ENCODE measurements at regions not wholly inside any gene's neighbourhood (a gene's known extent, or its start where the extent isn't known, plus 50 kb on each side); places are given as distances from the start of the nearest gene placed in this dataset.

GRCh38 chr17:64785011-64785421, 122.9 kb upstream of the SMURF2 start:
- Histone ChIP-seq H3K27me3 (ENCODE audit: insufficient read depth, low read length) (no peaks in the 10 kb centered on the region), H3K79me2 (ENCODE audit: control insufficient read depth, insufficient read depth, low read length, poor library complexity) (peaks cover 7% of the 10 kb centered on the region), H2BK12ac (ENCODE audit: low read length) (no peak overlapping the region), H2AK5ac (ENCODE audit: low read length) (no peak overlapping the region), H3K4me3 (ENCODE audit: low read depth, low read length) (no peak overlapping the region), H3K14ac (ENCODE audit: low read length) (no peak overlapping the region), H3K9ac (ENCODE audit: low read length) (no peak overlapping the region), H3K79me1 (ENCODE audit: low read length) (peaks cover 19% of the 10 kb centered on the region), H3K4me1 (ENCODE audit: control insufficient read depth in 1 of 2, insufficient read depth in 2 of 2, low read length in 2 of 2) (peaks cover 14 to 16% of the 10 kb centered on the region in 2 experiments), H3K36me3 (ENCODE audit: control insufficient read depth in 1 of 2, insufficient read depth in 2 of 2, low read length in 2 of 2) (peaks cover 15 to 16% of the 10 kb centered on the region in 2 experiments), H3K18ac (ENCODE audit: low read length) (no peak overlapping the region), H3K9me3 (ENCODE audit: insufficient read depth, low read depth, low read length) (no peaks in the 10 kb centered on the region), H2BK120ac (ENCODE audit: insufficient read depth, low read length, poor library complexity) (no peak overlapping the region), H3K27ac (ENCODE audit: low read depth, low read length) (no peak overlapping the region), H3K4ac (ENCODE audit: low read depth, low read length) (no peak overlapping the region), H3K23ac (ENCODE audit: low read length) (no peak overlapping the region), H2BK5ac (ENCODE audit: low read depth, low read length, poor library complexity) (no peak overlapping the region), H4K12ac (ENCODE audit: low read depth, low read length) (no peak overlapping the region), H2AFZ (ENCODE audit: insufficient read depth, low read length, poor library complexity) (no peak overlapping the region), H3K4me2 (ENCODE audit: low read length) (no peak overlapping the region), H4K8ac (ENCODE audit: low read depth, low read length) (no peak overlapping the region), H4K91ac (ENCODE audit: low read depth, low read length) (no peak overlapping the region)
- no CpG with 5 or more reads among the region's 10 CpGs for whole genome bisulfite sequencing (ENCODE audit: extremely low coverage, insufficient coverage, insufficient read length)
- DNase-seq: no peak

DNA sequence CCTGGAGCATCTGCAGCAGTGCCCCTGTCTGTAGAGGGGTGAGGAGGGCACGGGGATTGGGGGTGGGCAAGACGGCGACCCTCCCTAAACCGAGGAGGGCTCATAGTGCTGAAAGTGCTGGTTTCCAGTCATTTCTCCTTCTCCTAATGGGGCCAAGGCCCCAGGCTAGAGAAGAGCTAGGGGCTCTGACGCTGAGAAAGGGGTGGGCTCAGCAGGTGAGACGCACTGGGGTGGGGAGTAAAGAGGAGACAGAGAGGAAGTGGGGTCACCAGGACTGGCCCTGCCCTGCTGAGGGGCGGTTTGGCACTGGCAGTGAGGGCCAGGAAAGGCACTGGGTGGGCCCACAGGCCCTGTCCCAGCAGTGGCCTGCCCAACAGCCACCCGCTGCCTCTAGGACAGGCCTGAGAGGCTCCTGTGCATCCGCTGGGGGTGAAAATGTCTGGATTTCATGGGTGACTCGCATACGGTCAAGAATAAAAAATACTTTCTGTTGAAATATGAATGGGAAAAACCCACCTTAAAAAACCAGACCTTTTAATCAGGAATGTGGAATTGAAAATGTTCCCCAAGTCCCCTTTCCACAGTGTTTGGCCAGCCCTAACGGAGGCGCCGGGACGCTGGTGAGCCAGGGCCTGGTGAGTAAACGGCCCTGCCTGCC, 122.4 kb upstream of the SMURF2 start:
- H3K79me2 ChIP-seq (ENCODE audit: control insufficient read depth, insufficient read depth, low read length, poor library complexity): peaks cover 9% of the 10 kb centered on the region
- no peak overlapping the region for H3K14ac ChIP-seq (ENCODE audit: low read length)
- H3K4ac ChIP-seq (ENCODE audit: low read depth, low read length): no peak overlapping the region
- peaks cover 18 to 20% of the 10 kb centered on the region in 2 experiments for H3K4me1 ChIP-seq (ENCODE audit: control insufficient read depth in 1 of 2, insufficient read depth in 2 of 2, low read length in 2 of 2)
- H2AFZ ChIP-seq (ENCODE audit: insufficient read depth, low read length, poor library complexity): no peak overlapping the region
- no peak overlapping the region for H2BK120ac ChIP-seq (ENCODE audit: insufficient read depth, low read length, poor library complexity)
- H3K23ac ChIP-seq (ENCODE audit: low read length): no peak overlapping the region
- no peak overlapping the region for H3K4me3 ChIP-seq (ENCODE audit: low read depth, low read length)
- H4K12ac ChIP-seq (ENCODE audit: low read depth, low read length): no peak overlapping the region
- H2BK12ac ChIP-seq (ENCODE audit: low read length): no peak overlapping the region
- no peak overlapping the region for H3K18ac ChIP-seq (ENCODE audit: low read length)
- H3K36me3 ChIP-seq (ENCODE audit: control insufficient read depth in 1 of 2, insufficient read depth in 2 of 2, low read length in 2 of 2): peaks cover 15 to 16% of the 10 kb centered on the region in 2 experiments
- DNase-seq: no peak
- no peak overlapping the region for H4K91ac ChIP-seq (ENCODE audit: low read depth, low read length)
- H4K8ac ChIP-seq (ENCODE audit: low read depth, low read length): no peak overlapping the region
- no peak overlapping the region for H3K27ac ChIP-seq (ENCODE audit: low read depth, low read length)
- peaks cover 23% of the 10 kb centered on the region for H3K79me1 ChIP-seq (ENCODE audit: low read length)
- no peak overlapping the region for H2AK5ac ChIP-seq (ENCODE audit: low read length)
- H3K9me3 ChIP-seq (ENCODE audit: insufficient read depth, low read depth, low read length): no peaks in the 10 kb centered on the region
- no CpG with 5 or more reads among the region's 16 CpGs for WGBS (ENCODE audit: extremely low coverage, insufficient coverage, insufficient read length)
- H3K27me3 ChIP-seq (ENCODE audit: insufficient read depth, low read length): no peaks in the 10 kb centered on the region
- no peak overlapping the region for H3K4me2 ChIP-seq (ENCODE audit: low read length)
- H2BK5ac ChIP-seq (ENCODE audit: low read depth, low read length, poor library complexity): no peak overlapping the region
- no peak overlapping the region for H3K9ac ChIP-seq (ENCODE audit: low read length)

DNA sequence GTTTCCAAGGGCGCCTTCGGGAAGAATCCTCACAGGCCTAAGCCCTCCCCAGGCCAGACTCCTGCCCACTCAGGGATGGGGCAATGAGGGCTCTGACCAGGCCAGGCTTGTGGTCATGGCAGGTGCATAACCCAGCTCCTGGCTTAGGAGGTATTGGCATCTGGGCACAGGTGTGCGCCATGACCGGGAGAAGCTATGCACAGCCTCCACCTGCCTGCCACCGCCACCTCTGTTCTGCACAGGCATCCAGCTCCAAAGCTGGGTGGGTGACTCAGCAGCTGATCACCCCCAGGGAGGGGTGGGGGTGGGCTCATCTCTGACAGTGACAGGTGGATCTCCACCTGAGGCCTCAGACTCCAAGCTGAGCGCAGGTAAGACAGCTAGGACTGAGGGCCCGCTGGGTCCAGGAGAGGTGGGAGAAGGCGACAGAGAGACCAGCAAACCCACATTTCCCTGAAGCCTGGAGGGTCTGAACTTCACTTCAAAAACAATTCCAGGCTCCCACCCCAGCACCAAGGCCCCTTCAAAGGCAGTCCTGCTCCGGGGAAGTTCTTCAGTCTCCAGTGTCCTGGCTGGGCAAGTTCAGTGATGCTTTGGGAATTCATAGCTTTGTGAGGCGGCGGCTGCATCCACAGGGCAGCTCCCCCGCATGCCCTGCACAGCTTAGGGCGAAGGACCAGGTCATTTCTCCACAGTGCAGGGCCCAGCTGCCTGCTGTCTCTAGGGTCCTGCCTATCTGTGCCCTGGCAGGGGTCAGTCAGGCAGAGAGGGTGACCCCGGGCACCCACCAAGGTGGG, 121.6 kb upstream of the SMURF2 start:
- H3K4me1 ChIP-seq (ENCODE audit: control insufficient read depth in 1 of 2, insufficient read depth in 2 of 2, low read length in 2 of 2): peaks cover 25 to 27% of the 10 kb centered on the region in 2 experiments
- H4K91ac ChIP-seq (ENCODE audit: low read depth, low read length): no peak overlapping the region
- no peak overlapping the region for H3K14ac ChIP-seq (ENCODE audit: low read length)
- H2AFZ ChIP-seq (ENCODE audit: insufficient read depth, low read length, poor library complexity): no peak overlapping the region
- H3K9ac ChIP-seq (ENCODE audit: low read length): no peak overlapping the region
- peaks cover 3% of the 10 kb centered on the region for H3K9me3 ChIP-seq (ENCODE audit: insufficient read depth, low read depth, low read length)
- H4K8ac ChIP-seq (ENCODE audit: low read depth, low read length): no peak overlapping the region
- H3K79me2 ChIP-seq (ENCODE audit: control insufficient read depth, insufficient read depth, low read length, poor library complexity): peaks cover 9% of the 10 kb centered on the region
- peaks cover 27% of the 10 kb centered on the region for H3K79me1 ChIP-seq (ENCODE audit: low read length)
- H3K23ac ChIP-seq (ENCODE audit: low read length): no peak overlapping the region
- no peak overlapping the region for H2BK12ac ChIP-seq (ENCODE audit: low read length)
- no peak overlapping the region for H3K4me2 ChIP-seq (ENCODE audit: low read length)
- DNase-seq: no peak
- peak overlapping the region; percentile 9 for H3K4me3 ChIP-seq (ENCODE audit: low read depth, low read length)
- no peak overlapping the region for H2AK5ac ChIP-seq (ENCODE audit: low read length)
- H3K4ac ChIP-seq (ENCODE audit: low read depth, low read length): no peak overlapping the region
- no peak overlapping the region for H3K27ac ChIP-seq (ENCODE audit: low read depth, low read length)
- WGBS (ENCODE audit: extremely low coverage, insufficient coverage, insufficient read length): no CpG with 5 or more reads among the region's 14 CpGs
- H3K27me3 ChIP-seq (ENCODE audit: insufficient read depth, low read length): peaks cover 3% of the 10 kb centered on the region
- no peak overlapping the region for H2BK5ac ChIP-seq (ENCODE audit: low read depth, low read length, poor library complexity)
- H3K18ac ChIP-seq (ENCODE audit: low read length): no peak overlapping the region
- H2BK120ac ChIP-seq (ENCODE audit: insufficient read depth, low read length, poor library complexity): no peak overlapping the region
- no peak overlapping the region for H4K12ac ChIP-seq (ENCODE audit: low read depth, low read length)
- H3K36me3 ChIP-seq (ENCODE audit: control insufficient read depth in 1 of 2, insufficient read depth in 2 of 2, low read length in 2 of 2): peaks cover 15 to 16% of the 10 kb centered on the region in 2 experiments

- Histone ChIP-seq H3K4me2 (ENCODE audit: low read length) (no peak overlapping the region), H2AFZ (ENCODE audit: insufficient read depth, low read length, poor library complexity) (no peak overlapping the region), H4K12ac (ENCODE audit: low read depth, low read length) (no peak overlapping the region), H3K79me2 (ENCODE audit: control insufficient read depth, insufficient read depth, low read length, poor library complexity) (peaks cover 9% of the 10 kb centered on the region), H2BK120ac (ENCODE audit: insufficient read depth, low read length, poor library complexity) (no peak overlapping the region), H3K27me3 (ENCODE audit: insufficient read depth, low read length) (peaks cover 10% of the 10 kb centered on the region), H3K18ac (ENCODE audit: low read length) (no peak overlapping the region), H3K14ac (ENCODE audit: low read length) (no peak overlapping the region), H3K9ac (ENCODE audit: low read length) (no peak overlapping the region), H3K79me1 (ENCODE audit: low read length) (peaks cover 32% of the 10 kb centered on the region), H2AK5ac (ENCODE audit: low read length) (no peak overlapping the region), H2BK5ac (ENCODE audit: low read depth, low read length, poor library complexity) (no peak overlapping the region), H3K36me3 (ENCODE audit: control insufficient read depth in 1 of 2, insufficient read depth in 2 of 2, low read length in 2 of 2) (peaks cover 15 to 16% of the 10 kb centered on the region in 2 experiments), H2BK12ac (ENCODE audit: low read length) (no peak overlapping the region), H3K4me1 (ENCODE audit: control insufficient read depth in 1 of 2, insufficient read depth in 2 of 2, low read length in 2 of 2) (peaks cover 29 to 33% of the 10 kb centered on the region in 2 experiments), H4K91ac (ENCODE audit: low read depth, low read length) (no peak overlapping the region), H3K4ac (ENCODE audit: low read depth, low read length) (no peak overlapping the region), H3K9me3 (ENCODE audit: insufficient read depth, low read depth, low read length) (peaks cover 6% of the 10 kb centered on the region), H3K4me3 (ENCODE audit: low read depth, low read length) (no peak overlapping the region), H3K23ac (ENCODE audit: low read length) (no peak overlapping the region), H4K8ac (ENCODE audit: low read depth, low read length) (no peak overlapping the region), H3K27ac (ENCODE audit: low read depth, low read length) (no peak overlapping the region)
- WGBS (ENCODE audit: extremely low coverage, insufficient coverage, insufficient read length): no CpG with 5 or more reads among the region's 6 CpGs
- DNase-seq: peak in 1 of 2 donors; percentile 10
Observed at GRCh38 chr17:64783031-64783461, 120.9 kb upstream of the SMURF2 start.

All from trophoblast cell (in vitro differentiated cells and primary cell).